ENCODE measurements at regions not wholly inside any gene's neighbourhood (a gene's known extent, or its start where the extent isn't known, plus 50 kb on each side); places are given as distances from the start of the nearest gene placed in this dataset.

- TF ChIP-seq CTCF (IDR thresholded peaks at IDR 0.05) (no peak), POLR2A (IDR thresholded peaks at IDR 0.05) (no peak)
Measured at GRCh38 chr1:88265606-88266005, 418.5 kb upstream of the PKN2 start.
